Psoas muscle (tissue), 7 donors: ENCODE measurements at regions not wholly inside any gene's neighbourhood (a gene's known extent, or its start where the extent isn't known, plus 50 kb on each side); places are given as distances from the start of the nearest gene placed in this dataset.
A peak's percentile ranks its signal among the peaks of the same experiment; 100 is the strongest.

ENCODE experiments used
- ATAC-seq, 4 donors: fragments of 200-7000 bp; cut with Tn5 transposase; one replicate each; pipeline ENCODE4 v1.9.1; 2020; ENCODE audit warnings: moderate library complexity in 3 of 4, mild to moderate bottlenecking in 2 of 4
- DNase-seq, 2 donors: peaks; one replicate each; pipeline ENCODE4 v3.0.0-alpha.2; 2020
- H3K27ac ChIP-seq: fragments of 200-600 bp; one replicate; pipeline ENCODE4 v1.8.0; 2022
- H3K27me3 ChIP-seq, 3 donors: fragments of 200-600 bp in 1 of 3; one replicate each; pipeline versions ENCODE4 v1.6.1 to v1.8.0; 2013 to 2022; ENCODE audit warnings: low read length in 2 of 3, mild to moderate bottlenecking in 2 of 3, moderate library complexity in 1 of 3; ENCODE audit not compliant: insufficient read depth in 3 of 3
- H3K36me3 ChIP-seq, 2 donors: fragments of 200-600 bp in 1 of 2; one replicate each; pipeline versions ENCODE4 v1.6.1 to v1.8.0; 2013 to 2022; ENCODE audit warnings: low read depth in 1 of 2, mild to moderate bottlenecking in 1 of 2, moderate library complexity in 1 of 2; ENCODE audit not compliant: insufficient read depth in 1 of 2
- H3K4me1 ChIP-seq: fragments of 200-600 bp; one replicate; pipeline ENCODE4 v1.8.0; 2022
- H3K4me3 ChIP-seq: fragments of 200-600 bp; one replicate; pipeline ENCODE4 v1.8.0; 2022; ENCODE audit warnings: mild to moderate bottlenecking
- H3K9me3 ChIP-seq: fragments of 200-600 bp; one replicate; pipeline ENCODE4 v1.8.0; 2022
- CTCF ChIP-seq: fragments of 200-600 bp; IDR thresholded peaks from one replicate; pipeline ENCODE4 v1.8.0; 2022; ENCODE audit warnings: antibody characterized with exemption
- WGBS, 3 donors: extraction: QIAGEN DNeasy Blood & Tissue Kit; methylation state at CpG; one replicate each; pipeline versions ENCODE4 v1.1.6 to v1.1.7; 2013; 5-methylcytosine and 5-hydroxymethylcytosine counted together
- intact Hi-C, 2 donors: fragments of 100-400 bp; cut with DNase I; formaldehyde crosslinking; loops; one replicate each; pipeline versions ENCODE4 v1.11.0 to v1.14.2; 2022
- donor health status: healthy with polysubstance abuse.
- donor health status: DM: no; HTN: no; CAD: no; lungs with moderate emphysema.
- donor health status: Bipolar disorder and iron deficiency.
- donor health status: healthy.
- donor health status: DM: yes; HTN: yes; CAD: no.
- donor health status: DM: no; HTN: no; CAD: no.
- donor health status: DM: yes; HTN: yes; CAD: no.

- Histone ChIP-seq H3K27me3 (no peaks in the 10 kb centered on the region), H3K4me3 (no peak overlapping the region), H3K4me1 (no peaks in the 10 kb centered on the region), H3K9me3 (no peaks in the 10 kb centered on the region), H3K27ac (no peak overlapping the region), H3K36me3 (no peaks in the 10 kb centered on the region)
- no peak for TF ChIP-seq CTCF
- DNase-seq: no peak
- no peak for ATAC-seq
- intact Hi-C loops: no loop called here
Measured at GRCh38 chr2:138086576-138086975, 122.3 kb downstream of the HNMT start.

GRCh38 chr2:138087751-138088593 is 123.7 kb downstream of the HNMT start:
- intact Hi-C loops: no loop called here
- no peak for TF ChIP-seq CTCF
- ATAC-seq (no peak), DNase-seq (no peak)
- Histone ChIP-seq H3K4me1 (no peaks in the 10 kb centered on the region), H3K27ac (no peak overlapping the region), H3K36me3 (no peaks in the 10 kb centered on the region), H3K4me3 (no peak overlapping the region), H3K9me3 (no peaks in the 10 kb centered on the region), H3K27me3 (no peaks in the 10 kb centered on the region)
- 57 to 74% (median 71%) methylated on average over 13 of the region's 13 CpGs for WGBS, 3 donors

- TF ChIP-seq CTCF: peak; percentile 46
Measured at GRCh38 chr2:138090330-138090729, 126.1 kb downstream of the HNMT start.

DNA sequence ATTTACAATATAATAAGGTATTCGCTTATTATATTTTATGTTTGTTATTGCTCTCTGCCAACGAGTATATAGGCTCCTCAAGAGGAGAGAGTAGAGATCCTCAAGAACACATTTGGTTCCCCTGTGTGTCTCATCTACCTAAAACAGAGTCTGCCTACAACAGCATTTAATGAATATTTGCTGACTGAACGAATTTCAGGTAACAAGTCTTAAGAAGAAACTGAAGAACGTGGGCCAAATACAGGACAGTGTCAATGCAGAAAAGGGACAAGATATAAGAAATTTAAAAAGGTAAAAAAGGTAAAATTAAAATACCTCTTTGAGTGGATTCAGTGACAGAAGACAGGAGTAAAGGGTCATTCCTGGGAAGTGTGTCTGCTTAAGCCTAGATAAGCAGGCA is 129.2 kb downstream of the HNMT start:
- no peaks in the 10 kb centered on the region for H3K9me3 ChIP-seq
- TF ChIP-seq CTCF: no peak
- H3K36me3 ChIP-seq: no peaks in the 10 kb centered on the region
- intact Hi-C loops: loop anchor here in 1 of 2 donors (10.0 kb wide), 1 partner anchor 149 kb away; no protein-coding TSS in a partner anchor
- no peaks in the 10 kb centered on the region for H3K27me3 ChIP-seq
- H3K4me3 ChIP-seq: no peak overlapping the region
- 86 to 91% (median 87%) methylated on average over 4 of the region's 4 CpGs for WGBS, 3 donors
- H3K27ac ChIP-seq: no peak overlapping the region
- DNase-seq (no peak), ATAC-seq (no peak)
- no peaks in the 10 kb centered on the region for H3K4me1 ChIP-seq

More at GRCh38 chr2:138090330-138090729, 126.1 kb downstream of the HNMT start:
- DNase-seq: no peak
- H3K4me3 ChIP-seq: no peak overlapping the region
- H3K27me3 ChIP-seq: no peaks in the 10 kb centered on the region
- H3K4me1 ChIP-seq: no peaks in the 10 kb centered on the region
- intact Hi-C loops: loop anchor here in 1 of 2 donors (10.0 kb wide), 1 partner anchor 146 kb away; no protein-coding TSS in a partner anchor
- no peaks in the 10 kb centered on the region for H3K36me3 ChIP-seq
- whole genome bisulfite sequencing, 3 donors: 39 to 88% (median 55%) methylated on average over 1 of the region's 1 CpG
- ATAC-seq: no peak
- H3K27ac ChIP-seq: no peak overlapping the region
- H3K9me3 ChIP-seq: no peaks in the 10 kb centered on the region
